ENCODE measurements at regions not wholly inside any gene's neighbourhood (a gene's known extent, or its start where the extent isn't known, plus 50 kb on each side); places are given as distances from the start of the nearest gene placed in this dataset.

GRCh38 chr5:58224661-58225060, 235.2 kb downstream of the PLK2 start:
- no peak overlapping the region for H3K4me3 ChIP-seq (ENCODE audit: low read depth in 1 of 3, low read length in 3 of 3)
- H3K27ac ChIP-seq (ENCODE audit: low read depth in 1 of 2, low read length in 2 of 2): no peak overlapping the region
- no peak for TF ChIP-seq CTCF (IDR thresholded peaks at IDR 0.05; ENCODE audit: low read depth, low read length, missing input control)
- TF ChIP-seq HNF4G (IDR thresholded peaks at IDR 0.05): no peak
- no peak for TF ChIP-seq TAF1 (conservative IDR thresholded peaks at IDR 0.05)
- TF ChIP-seq RXRA (IDR thresholded peaks at IDR 0.05): no peak
- TF ChIP-seq EGR1 (IDR thresholded peaks at IDR 0.05; ENCODE audit: low read depth in 2 of 2): no peak
- H3K4me1 ChIP-seq (ENCODE audit: control insufficient read depth in 4 of 4, insufficient read depth in 4 of 4, low read length in 3 of 4): no peaks in the 10 kb centered on the region
- WGBS: 63% methylated on average over 5 of the region's 5 CpGs
- H3K36me3 ChIP-seq (ENCODE audit: control insufficient read depth in 4 of 4, insufficient read depth in 3 of 4, low read depth in 1 of 4, low read length in 3 of 4): no peaks in the 10 kb centered on the region
- H3K27me3 ChIP-seq (ENCODE audit: control insufficient read depth in 4 of 4, insufficient read depth in 4 of 4, low read length in 3 of 4): no peaks in the 10 kb centered on the region
- H3K9ac ChIP-seq (ENCODE audit: low read depth in 1 of 2, low read length in 2 of 2): no peak overlapping the region
- DNase-seq (ENCODE audit: low spot score): no peak
- no peaks in the 10 kb centered on the region for H3K9me3 ChIP-seq (ENCODE audit: control insufficient read depth in 4 of 4, low read length in 3 of 4)

GRCh38 chr5:58224221-58224620, 235.7 kb downstream of the PLK2 start:
- Histone ChIP-seq H3K36me3 (ENCODE audit: control insufficient read depth in 4 of 4, insufficient read depth in 3 of 4, low read depth in 1 of 4, low read length in 3 of 4) (no peaks in the 10 kb centered on the region), H3K27ac (ENCODE audit: low read depth in 1 of 2, low read length in 2 of 2) (no peak overlapping the region), H3K9me3 (ENCODE audit: control insufficient read depth in 4 of 4, low read length in 3 of 4) (no peaks in the 10 kb centered on the region), H3K4me1 (ENCODE audit: control insufficient read depth in 4 of 4, insufficient read depth in 4 of 4, low read length in 3 of 4) (no peaks in the 10 kb centered on the region), H3K4me3 (ENCODE audit: low read depth in 1 of 3, low read length in 3 of 3) (no peak overlapping the region), H3K27me3 (ENCODE audit: control insufficient read depth in 4 of 4, insufficient read depth in 4 of 4, low read length in 3 of 4) (no peaks in the 10 kb centered on the region), H3K9ac (ENCODE audit: low read depth in 1 of 2, low read length in 2 of 2) (no peak overlapping the region)
- 78% methylated on average over 4 of the region's 4 CpGs for WGBS
- TF ChIP-seq MAX (IDR thresholded peaks at IDR 0.05): no peak
- TF ChIP-seq RAD21 (IDR thresholded peaks at IDR 0.05): no peak
- no peak for TF ChIP-seq YY1 (IDR thresholded peaks at IDR 0.05)
- no peak for TF ChIP-seq FOXA2 (IDR thresholded peaks at IDR 0.05)
- no peak for TF ChIP-seq NR2F2 (IDR thresholded peaks at IDR 0.05)
- TF ChIP-seq TAF1 (conservative IDR thresholded peaks at IDR 0.05): no peak
- no peak for TF ChIP-seq JUND (IDR thresholded peaks at IDR 0.05)
- no peak for TF ChIP-seq SP1 (IDR thresholded peaks at IDR 0.05)
- TF ChIP-seq HNF4G (IDR thresholded peaks at IDR 0.05): no peak
- TF ChIP-seq ATF3 (IDR thresholded peaks at IDR 0.05): no peak
- no peak for TF ChIP-seq EGR1 (IDR thresholded peaks at IDR 0.05; ENCODE audit: low read depth in 2 of 2)
- no peak for TF ChIP-seq RXRA (IDR thresholded peaks at IDR 0.05)
- TF ChIP-seq, protein P1, sequence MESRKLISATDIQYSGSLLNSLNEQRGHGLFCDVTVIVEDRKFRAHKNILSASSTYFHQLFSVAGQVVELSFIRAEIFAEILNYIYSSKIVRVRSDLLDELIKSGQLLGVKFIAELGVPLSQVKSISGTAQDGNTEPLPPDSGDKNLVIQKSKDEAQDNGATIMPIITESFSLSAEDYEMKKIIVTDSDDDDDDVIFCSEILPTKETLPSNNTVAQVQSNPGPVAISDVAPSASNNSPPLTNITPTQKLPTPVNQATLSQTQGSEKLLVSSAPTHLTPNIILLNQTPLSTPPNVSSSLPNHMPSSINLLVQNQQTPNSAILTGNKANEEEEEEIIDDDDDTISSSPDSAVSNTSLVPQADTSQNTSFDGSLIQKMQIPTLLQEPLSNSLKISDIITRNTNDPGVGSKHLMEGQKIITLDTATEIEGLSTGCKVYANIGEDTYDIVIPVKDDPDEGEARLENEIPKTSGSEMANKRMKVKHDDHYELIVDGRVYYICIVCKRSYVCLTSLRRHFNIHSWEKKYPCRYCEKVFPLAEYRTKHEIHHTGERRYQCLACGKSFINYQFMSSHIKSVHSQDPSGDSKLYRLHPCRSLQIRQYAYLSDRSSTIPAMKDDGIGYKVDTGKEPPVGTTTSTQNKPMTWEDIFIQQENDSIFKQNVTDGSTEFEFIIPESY (IDR thresholded peaks at IDR 0.05): no peak
- no peak for TF ChIP-seq FOXA1 (IDR thresholded peaks at IDR 0.05)
- no peak for TF ChIP-seq GABPA (IDR thresholded peaks at IDR 0.05 in 1 of 2, conservative IDR thresholded peaks at IDR 0.05 in 1 of 2)
- TF ChIP-seq CTCF (IDR thresholded peaks at IDR 0.05; ENCODE audit: low read depth, low read length, missing input control): no peak
- TF ChIP-seq, protein P2, sequence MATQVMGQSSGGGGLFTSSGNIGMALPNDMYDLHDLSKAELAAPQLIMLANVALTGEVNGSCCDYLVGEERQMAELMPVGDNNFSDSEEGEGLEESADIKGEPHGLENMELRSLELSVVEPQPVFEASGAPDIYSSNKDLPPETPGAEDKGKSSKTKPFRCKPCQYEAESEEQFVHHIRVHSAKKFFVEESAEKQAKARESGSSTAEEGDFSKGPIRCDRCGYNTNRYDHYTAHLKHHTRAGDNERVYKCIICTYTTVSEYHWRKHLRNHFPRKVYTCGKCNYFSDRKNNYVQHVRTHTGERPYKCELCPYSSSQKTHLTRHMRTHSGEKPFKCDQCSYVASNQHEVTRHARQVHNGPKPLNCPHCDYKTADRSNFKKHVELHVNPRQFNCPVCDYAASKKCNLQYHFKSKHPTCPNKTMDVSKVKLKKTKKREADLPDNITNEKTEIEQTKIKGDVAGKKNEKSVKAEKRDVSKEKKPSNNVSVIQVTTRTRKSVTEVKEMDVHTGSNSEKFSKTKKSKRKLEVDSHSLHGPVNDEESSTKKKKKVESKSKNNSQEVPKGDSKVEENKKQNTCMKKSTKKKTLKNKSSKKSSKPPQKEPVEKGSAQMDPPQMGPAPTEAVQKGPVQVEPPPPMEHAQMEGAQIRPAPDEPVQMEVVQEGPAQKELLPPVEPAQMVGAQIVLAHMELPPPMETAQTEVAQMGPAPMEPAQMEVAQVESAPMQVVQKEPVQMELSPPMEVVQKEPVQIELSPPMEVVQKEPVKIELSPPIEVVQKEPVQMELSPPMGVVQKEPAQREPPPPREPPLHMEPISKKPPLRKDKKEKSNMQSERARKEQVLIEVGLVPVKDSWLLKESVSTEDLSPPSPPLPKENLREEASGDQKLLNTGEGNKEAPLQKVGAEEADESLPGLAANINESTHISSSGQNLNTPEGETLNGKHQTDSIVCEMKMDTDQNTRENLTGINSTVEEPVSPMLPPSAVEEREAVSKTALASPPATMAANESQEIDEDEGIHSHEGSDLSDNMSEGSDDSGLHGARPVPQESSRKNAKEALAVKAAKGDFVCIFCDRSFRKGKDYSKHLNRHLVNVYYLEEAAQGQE (IDR thresholded peaks at IDR 0.05): no peak
- DNase-seq (ENCODE audit: low spot score): no peak

Data from liver (tissue), 8 donors.